GM18868 (cell line): ENCODE measurements at regions not wholly inside any gene's neighbourhood (a gene's known extent, or its start where the extent isn't known, plus 50 kb on each side); places are given as distances from the start of the nearest gene placed in this dataset.
A peak's percentile ranks its signal among the peaks of the same experiment; 100 is the strongest.

ENCODE experiments used
- ATAC-seq: cut with Tn5 transposase; IDR thresholded peaks from one replicate; pipeline ENCODE4 v1.9.1; 2021; ENCODE audit warnings: mild to moderate bottlenecking, moderate library complexity; ENCODE audit not compliant: unreplicated experiment

DNA sequence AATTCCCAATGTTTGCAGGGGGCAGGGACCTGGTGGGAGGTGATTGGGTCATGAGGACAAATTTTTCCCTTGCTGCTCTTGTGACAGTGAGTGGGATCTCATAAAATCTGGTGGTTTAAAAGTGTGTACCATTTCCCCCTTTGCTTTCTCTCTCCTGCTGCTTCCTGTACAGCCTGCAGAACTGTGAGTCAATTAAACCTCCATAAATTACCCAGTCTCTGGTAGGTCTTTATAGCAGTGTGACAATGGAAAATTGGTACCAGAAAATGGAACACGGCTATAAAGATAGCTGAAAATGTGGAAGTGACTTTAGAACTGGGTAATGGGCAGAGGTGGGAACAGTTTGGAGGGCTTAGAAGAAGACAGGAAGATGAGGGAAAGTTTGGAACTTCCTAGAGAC lies 108.7 kb upstream of the NPFFR2 start:
- ATAC-seq, result no peak

DNA sequence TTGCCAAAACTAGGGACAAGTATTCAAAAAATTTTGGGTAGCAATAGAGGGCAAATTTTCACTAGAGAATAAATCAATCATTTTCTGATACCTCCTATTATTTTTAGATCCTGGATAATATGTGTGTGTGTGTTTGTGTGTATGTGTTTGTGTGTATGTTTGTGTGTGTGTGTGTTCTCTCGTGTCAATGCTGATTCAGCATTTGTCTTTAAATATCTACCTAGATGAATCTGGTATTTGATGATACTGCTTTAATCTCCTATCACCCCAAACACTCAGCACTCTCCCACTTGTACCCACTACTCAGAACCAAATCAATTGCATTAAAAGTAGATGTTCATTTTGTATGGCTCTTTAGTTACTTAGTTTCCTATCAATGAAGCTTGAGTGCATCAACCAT lies 101.3 kb upstream of the NPFFR2 start:
- ATAC-seq, result no peak

- ATAC-seq, result no peak
Measured at GRCh38 chr4:71932941-71933340, 98.9 kb upstream of the NPFFR2 start.

- ATAC-seq, result no peak
Measured at GRCh38 chr4:71938776-71939175, 93.0 kb upstream of the NPFFR2 start.

- ATAC-seq, result peak; percentile 57
Measured at GRCh38 chr4:71941001-71941400, 90.8 kb upstream of the NPFFR2 start.

DNA sequence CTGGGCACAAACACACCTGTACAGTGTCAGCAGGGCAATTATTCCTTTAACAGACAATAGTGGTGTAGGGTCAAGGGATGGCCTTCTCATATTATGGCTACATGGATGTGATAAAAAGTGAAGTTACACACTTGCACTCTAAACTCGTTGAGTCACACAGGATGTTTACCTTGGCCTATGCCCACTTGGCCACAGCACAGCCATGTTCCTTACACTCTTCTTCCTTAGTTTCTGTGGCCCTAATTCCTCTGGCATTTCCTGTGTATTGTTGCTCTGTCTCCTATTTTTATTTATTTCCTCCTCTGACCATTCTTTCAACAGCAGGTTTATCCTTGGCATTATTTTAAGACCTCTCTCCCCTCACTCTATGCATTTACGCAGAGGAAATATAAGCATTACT lies 86.8 kb upstream of the NPFFR2 start:
- ATAC-seq, result no peak

DNA sequence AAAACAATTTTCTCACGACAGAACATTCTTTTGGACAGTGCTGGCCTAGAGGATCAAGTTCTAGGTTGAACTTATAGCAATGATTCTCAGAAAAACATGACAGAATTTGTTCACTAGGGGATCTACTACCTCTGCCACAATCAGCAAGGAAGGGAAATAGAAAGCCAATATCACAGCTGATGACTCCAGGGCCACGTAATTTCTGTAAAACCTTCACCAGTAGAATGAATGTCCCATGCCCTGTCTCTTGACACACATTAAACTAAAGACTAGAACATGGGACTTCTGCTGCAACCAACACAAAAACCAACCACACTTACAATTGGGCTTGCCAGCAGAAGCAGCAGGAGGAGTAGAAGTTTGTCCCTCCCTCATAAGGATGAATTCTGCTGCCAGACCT lies 86.0 kb upstream of the NPFFR2 start:
- ATAC-seq, result no peak

DNA sequence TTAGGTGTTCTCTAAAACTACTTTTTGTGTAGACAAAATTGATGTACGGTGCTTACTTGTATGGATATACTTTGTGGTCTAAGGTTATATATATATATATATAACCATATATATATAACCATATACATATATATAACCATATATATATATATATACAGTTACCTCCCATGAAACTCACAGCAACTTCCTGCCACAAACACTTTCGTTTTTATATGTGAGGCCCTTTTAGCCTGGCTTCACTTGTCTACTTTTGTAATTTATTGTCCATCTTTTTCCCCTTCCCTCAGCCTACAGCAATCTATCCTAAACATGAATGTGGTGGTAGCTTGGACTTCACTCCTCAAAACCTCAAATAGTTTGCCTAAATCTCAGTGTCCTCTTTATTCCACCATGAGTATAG lies 72.8 kb upstream of the NPFFR2 start:
- ATAC-seq, result no peak

DNA sequence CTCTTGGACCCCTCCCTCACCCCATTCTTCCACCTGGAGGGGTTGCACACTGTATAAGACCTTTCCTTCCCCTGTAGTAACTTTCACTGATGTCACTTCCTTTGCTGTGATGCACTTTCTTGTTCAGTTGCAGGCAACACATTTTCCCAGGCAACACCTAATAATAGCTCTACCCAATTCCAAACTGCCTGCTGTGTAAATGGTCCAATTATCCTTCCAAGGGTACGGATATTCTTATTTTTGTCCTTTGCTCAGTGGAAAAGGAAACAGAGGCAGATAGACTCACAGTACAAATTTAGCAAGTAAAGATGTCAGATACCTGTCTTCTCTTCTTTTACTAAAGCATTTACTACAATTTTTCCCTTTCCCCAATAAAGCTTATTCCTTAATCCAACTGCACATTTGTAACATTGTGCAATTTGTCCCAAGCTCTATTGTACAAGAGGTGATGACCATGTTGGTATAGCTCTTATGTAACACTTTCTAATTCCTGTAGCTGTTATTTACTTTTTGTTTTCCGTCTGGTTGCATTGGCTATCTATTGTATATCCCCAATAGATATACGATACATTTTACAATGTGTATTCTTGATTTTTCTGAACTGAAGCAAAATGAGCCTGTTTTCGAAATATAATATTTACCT lies 69.1 kb upstream of the NPFFR2 start:
- no peak for ATAC-seq

DNA sequence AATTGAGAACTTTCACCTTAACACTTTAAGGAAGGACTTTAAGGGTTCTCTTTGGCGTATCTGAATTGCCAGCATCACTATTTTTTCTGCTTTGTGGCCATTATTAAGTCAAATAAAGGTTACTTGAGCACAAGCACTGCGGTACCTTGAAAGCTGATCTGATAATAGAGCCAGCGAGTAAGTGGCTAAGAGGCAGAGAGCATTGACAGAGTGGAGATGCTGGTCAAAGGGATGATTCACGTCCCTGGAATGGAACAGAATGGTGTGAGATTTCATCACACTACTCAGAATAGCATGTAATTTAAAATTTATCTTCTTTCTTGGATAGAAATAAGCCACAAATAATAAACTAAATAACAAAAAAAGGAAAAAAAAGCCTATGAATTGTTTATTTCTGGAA lies 57.1 kb upstream of the NPFFR2 start:
- ATAC-seq, result no peak

DNA sequence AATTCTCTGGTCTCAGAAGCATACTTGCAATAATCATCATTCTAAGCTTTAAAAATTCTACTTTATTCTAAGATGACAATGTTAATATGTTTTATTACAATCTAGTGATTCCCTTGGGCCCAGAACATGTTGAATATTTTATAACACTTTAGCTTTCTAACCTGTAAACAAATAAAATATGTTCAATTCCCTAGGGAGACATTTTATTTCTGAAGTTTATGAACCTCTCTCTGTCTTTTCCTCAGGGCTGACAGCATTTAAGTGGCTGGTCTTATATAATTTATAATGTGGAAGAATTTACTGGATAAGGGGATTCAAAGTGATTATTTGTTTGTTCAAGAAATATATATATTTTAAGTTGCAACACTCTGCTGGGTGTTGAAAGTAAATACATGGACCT lies 55.3 kb upstream of the NPFFR2 start:
- no peak for ATAC-seq

DNA sequence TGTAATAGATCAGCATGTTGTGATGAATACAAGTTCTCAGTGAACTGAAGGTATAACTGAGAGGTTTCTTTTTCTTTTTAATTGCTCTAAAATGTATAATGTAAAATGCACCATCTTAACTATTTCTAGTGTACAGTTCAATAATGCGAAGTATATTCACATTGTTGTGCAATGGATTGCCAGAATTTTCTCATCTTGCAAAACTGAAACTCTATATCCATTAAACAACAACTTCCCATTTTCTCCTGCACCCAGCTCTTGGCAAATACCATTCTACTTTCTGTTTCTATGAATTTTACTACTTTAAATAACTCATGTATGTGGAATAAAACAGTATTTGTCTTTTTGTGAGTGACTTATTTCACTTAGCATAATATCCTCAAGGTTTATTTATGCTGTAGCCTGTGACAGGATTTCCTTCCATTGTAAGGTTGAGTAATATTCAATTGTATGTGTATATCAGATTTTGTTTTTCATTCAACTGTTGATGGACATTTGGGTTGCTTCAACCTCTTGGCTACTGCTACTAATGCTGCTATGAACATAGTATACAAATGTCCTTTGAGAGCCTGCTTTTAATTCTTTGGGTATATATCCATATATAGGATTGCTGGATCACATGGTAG lies 53.5 kb upstream of the NPFFR2 start:
- ATAC-seq, result no peak

DNA sequence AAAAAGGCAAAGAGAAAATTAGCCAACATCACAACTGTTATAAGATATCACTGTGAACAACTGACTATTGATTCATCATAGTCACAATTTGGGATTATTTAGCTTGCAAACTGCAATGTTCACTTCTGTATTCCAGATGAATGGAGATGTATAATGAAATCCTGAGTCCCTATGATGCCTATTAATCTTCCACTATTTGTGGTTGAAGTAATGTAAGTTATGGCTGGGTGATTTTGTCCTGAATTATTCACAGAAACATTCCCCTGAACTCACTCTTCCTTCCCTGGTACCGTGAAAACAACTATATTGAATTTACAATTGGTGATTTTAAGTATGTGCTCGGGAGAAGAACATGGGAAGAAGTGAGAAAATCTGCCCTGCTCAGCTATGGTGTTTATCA lies 50.8 kb upstream of the NPFFR2 start:
- no peak for ATAC-seq
